C4-2B (cell line): ENCODE measurements at regions not wholly inside any gene's neighbourhood (a gene's known extent, or its start where the extent isn't known, plus 50 kb on each side); places are given as distances from the start of the nearest gene placed in this dataset.

Source experiments
- H3K27ac ChIP-seq: fragments of 450-650 bp; 2 replicates; pipeline ENCODE4 v1.5.1; 2017
- ZFX ChIP-seq: fragments of 450-650 bp; IDR thresholded peaks from 2 replicates; pipeline ENCODE4 v1.6.1; 2017
- TF ChIP-seq, protein P1 (sequence below): fragments of 450-650 bp; conservative IDR thresholded peaks from 2 replicates; pipeline ENCODE4 v1.5.1; 2017; ENCODE audit warnings: mild to moderate bottlenecking

DNA sequence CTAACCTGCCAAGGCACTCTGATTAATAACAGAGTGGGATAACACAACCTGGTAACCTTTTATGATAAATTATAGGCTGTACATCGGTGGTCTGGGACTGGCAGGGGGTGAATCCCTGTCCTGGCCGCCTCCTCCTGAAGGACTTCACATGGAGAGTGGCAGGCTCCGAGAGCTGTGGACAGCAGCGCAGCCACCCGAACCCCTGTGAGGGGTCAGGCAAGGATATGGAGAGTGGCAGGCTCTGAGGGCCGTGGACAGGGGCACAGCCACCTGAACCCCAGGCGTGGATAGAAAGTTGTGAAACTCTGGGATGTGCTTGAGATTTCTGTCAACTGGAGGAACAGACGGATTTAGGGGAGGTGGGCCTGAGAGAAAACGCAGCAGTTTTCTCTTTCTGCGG, 107.0 kb upstream of the MGMT start:
- no peak overlapping the region for H3K27ac ChIP-seq
- TF ChIP-seq, protein P1, sequence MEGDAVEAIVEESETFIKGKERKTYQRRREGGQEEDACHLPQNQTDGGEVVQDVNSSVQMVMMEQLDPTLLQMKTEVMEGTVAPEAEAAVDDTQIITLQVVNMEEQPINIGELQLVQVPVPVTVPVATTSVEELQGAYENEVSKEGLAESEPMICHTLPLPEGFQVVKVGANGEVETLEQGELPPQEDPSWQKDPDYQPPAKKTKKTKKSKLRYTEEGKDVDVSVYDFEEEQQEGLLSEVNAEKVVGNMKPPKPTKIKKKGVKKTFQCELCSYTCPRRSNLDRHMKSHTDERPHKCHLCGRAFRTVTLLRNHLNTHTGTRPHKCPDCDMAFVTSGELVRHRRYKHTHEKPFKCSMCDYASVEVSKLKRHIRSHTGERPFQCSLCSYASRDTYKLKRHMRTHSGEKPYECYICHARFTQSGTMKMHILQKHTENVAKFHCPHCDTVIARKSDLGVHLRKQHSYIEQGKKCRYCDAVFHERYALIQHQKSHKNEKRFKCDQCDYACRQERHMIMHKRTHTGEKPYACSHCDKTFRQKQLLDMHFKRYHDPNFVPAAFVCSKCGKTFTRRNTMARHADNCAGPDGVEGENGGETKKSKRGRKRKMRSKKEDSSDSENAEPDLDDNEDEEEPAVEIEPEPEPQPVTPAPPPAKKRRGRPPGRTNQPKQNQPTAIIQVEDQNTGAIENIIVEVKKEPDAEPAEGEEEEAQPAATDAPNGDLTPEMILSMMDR, result no peak
- TF ChIP-seq ZFX, result no peak

GRCh38 chr10:129361676-129362376, 105.2 kb upstream of the MGMT start:
- no peak for TF ChIP-seq ZFX
- TF ChIP-seq, protein P1, result no peak
- no peak overlapping the region for H3K27ac ChIP-seq

- TF ChIP-seq, protein P1, result no peak
- no peak for TF ChIP-seq ZFX
- H3K27ac ChIP-seq, result no peak overlapping the region
Observed at GRCh38 chr10:129364949-129365348, 102.1 kb upstream of the MGMT start.

DNA sequence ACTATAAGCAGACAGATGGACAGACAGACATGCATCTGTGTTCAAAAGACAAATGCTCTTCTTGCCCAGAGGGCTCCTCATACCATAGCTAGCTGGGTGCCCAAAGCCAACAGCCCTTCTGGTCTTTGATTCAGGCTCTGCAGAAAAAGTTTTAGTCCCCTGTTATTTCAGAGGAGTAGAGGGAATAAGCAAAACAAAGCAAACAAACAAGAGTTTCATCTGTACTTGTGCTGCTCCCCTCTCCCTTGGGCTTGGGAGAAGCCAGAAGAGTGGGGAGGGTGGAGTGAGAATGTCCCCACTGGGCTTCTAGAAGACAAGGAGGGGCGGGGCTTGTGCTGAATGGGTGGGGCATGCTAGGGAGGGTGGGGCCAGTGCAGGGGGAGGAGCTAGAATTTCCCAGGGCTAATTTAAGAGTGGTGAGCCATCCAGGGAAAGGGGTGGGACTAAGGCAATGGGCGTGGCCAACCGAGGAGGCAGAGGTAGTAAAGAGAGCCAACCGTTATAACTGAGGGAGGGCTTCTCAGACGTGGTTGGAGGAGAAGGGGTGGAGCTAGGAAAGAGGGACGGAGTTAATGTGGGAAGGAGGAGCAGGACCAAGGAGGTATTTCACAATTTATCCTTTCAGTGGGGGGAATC, 101.2 kb upstream of the MGMT start:
- no peak for TF ChIP-seq ZFX
- TF ChIP-seq, protein P1, result no peak
- no peak overlapping the region for H3K27ac ChIP-seq

DNA sequence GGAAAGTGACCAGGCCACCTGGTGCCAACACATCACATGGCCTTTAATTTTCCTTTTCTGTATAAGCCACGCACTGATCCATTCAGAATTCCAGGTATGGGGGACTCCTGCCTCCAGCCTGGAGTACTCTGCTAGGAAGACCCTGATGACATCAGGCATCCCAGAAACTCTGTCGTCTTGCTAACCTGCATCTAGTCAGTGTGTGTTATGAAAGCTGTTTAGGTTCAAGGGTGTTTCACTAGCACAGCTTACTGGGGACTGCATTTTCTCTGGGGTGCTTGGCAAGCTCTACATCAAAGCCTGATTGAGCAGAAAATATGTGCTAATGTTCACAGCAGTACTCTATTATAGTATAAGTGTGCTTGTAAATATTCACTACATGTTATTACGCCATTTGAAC, 100.6 kb upstream of the MGMT start:
- no peak for TF ChIP-seq ZFX
- TF ChIP-seq, protein P1, result no peak
- H3K27ac ChIP-seq, result no peak overlapping the region

- TF ChIP-seq ZFX, result no peak
- TF ChIP-seq, protein P1, result no peak
- H3K27ac ChIP-seq, result no peak overlapping the region
Observed at GRCh38 chr10:129369566-129369965, 97.5 kb upstream of the MGMT start.

DNA sequence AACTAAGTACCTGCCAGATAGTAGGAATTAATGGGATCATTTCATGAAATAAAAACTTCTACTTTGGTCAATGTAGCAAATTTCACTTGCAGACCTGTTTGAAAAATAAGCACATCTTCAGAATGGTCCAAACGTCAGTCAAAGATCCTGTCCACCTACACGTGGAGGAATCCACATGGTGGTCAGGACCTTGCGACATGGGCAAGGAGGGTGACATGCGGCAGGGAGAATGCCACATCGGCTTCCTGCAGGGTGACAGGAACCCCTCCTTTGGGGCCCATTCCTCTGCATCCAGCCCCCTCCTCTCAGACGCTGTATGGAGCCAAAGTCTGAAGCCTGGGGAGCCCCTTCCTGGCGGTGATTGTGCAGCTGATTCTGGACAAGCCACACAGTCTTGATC, 95.5 kb upstream of the MGMT start:
- no peak for TF ChIP-seq ZFX
- TF ChIP-seq, protein P1, result no peak

More for the DNA sequence above, 95.5 kb upstream of the MGMT start:
- H3K27ac ChIP-seq, result no peak overlapping the region
